ENCODE measurements at regions not wholly inside any gene's neighbourhood (a gene's known extent, or its start where the extent isn't known, plus 50 kb on each side); places are given as distances from the start of the nearest gene placed in this dataset.
"Not testable (repeated sequence)": the region's sequence is repeated elsewhere in the genome, so short reads cannot be mapped to it uniquely, and the experiment has no call there.

DNA sequence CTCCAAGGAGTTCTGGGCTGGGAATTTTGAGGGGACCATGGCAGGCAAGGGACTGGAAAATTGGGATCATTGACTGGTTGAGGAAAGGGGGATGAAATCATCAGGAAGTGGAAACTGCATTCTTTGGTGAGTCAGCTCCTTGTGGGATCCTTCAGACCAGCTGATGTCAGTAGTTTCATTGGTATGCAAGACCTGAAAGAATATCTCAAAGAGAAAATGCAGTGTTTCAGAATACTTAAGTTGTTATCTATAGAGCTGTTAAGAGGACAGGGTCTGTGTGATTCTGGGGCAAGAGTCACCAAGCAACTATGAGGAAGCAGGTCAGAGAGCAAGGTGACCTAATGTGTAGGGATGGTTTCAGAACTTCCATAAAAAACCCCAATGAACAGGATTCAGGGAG, 595.9 kb upstream of the AUTS2 start:
- no peak for DNase-seq (ENCODE audit: low spot score)

- no peak for DNase-seq (ENCODE audit: low spot score)
These were observed 586.1 kb upstream of the AUTS2 start for GRCh38 chr7:69012149-69012548.

DNA sequence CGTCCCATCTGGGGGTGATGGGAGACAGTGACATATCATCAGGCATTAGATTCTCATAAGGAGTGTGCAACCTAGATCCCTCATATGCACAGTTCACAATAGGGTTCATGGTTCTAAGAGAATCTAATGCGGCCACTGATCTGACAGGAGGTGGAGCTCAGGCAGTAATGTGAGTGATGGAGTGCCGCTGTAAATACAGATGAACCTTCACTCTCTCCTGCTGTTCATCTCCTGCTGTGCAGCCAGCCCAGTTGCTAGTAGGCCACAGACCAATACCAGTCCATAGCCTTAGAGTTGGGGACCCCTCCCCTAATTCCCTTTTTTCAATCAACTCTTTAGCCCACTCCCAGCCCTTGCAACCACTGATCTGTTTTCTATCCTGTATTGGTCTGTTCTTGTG, 581.1 kb upstream of the AUTS2 start:
- DNase-seq (ENCODE audit: low spot score), result no peak

DNA sequence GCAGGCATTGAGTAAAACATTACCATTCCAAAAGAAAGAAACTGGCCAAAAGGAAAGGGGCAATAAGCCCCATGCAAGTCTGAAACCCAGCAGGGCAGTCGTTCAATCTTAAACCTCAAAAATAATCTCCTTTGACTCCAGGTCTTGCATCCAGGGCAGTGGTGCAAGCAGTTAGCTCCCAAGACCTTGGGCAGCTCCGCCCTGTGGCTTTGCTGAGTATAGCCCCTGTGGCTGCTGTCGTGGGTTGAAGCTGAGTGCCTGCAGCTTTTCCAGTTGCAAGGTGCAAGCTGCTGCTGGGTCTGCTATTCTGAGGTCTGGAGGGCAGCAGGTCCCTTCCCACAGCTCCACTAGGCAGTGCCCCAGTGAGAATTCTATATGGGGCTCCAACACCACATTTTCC, 580.1 kb upstream of the AUTS2 start:
- no peak for DNase-seq (ENCODE audit: low spot score)

- no peak for DNase-seq (ENCODE audit: low spot score)
These were observed 578.8 kb upstream of the AUTS2 start for GRCh38 chr7:69019437-69019836.

DNA sequence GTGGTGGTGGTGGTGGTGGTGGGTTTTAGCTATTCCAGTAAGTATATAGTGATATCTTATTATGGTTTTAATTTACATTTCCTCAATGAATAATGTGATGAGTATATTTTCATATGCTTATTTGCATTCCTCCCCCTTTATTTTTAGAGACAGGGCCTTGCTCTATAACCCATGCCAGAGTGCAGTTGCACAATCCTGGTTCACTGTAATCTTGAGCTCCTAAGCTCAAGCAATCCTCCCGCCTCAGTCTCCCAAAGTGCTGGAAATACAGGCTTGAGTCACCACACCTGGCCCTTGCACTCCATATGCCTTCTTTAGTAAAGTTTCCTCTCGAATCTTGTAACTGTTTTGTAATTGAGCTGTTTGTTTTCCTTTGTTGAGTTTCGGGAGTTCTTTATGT, 577.7 kb upstream of the AUTS2 start:
- DNase-seq (ENCODE audit: low spot score), result no peak

- DNase-seq (ENCODE audit: low spot score), result no peak
These were observed 573.0 kb upstream of the AUTS2 start for GRCh38 chr7:69025249-69025648.

DNA sequence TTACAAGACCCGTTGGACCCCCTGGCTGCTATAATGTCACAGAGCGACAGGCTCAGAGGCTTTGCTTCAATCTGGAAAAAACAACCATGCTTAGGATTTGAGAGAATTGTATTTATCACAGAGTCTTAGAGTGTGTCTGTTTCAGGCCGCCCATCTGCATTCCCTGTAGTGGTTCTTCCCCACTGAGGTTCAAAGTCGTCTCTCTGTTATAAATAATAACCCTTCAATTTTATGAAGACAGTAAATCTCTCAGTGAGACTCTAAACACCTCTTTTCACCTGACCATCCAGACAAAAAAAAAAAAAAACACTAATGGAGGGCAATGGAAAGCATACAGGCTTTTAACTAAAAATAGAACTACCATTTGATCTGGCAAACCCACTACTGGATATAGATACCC, 565.4 kb upstream of the AUTS2 start:
- DNase-seq (ENCODE audit: low spot score), result no peak

DNA sequence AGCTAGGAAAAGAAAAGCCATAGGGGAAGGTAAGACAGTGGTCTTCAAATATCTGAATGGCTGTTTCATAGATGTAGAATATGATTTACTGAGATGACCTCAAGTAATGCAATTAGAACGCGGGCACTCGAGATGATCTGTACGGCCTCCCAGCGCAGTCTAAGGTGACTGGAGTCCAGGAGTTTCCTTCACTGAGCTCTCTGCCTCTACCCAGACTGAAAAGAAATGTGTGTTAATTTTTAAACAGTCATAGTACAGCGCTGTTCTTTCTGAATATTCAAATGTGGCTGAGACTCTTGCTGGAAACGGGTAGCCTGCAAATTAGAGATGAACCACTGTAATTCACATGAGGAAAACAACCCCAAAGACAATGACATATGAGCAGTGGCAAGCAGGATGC, 562.4 kb upstream of the AUTS2 start:
- DNase-seq (ENCODE audit: low spot score), result no peak

DNA sequence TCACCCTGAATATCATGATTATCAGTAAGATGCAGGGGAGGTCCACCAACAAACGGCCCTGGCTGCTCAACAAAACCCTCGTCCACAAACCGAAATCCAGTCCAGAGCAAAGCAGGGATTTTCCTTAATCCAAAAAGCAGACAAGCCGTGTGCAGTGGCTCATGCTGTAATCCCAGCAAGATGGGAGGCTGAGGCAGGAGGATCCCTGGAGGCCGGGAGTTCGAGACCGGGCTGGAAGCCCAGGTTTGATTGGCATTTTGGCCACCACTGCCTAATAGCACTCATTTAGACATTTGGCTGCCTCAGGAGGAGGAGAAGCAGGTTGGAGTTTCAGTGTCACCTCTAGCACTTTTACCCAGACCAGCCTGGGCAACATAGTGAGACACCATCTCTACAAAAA, 562.0 kb upstream of the AUTS2 start:
- DNase-seq (ENCODE audit: low spot score), result no peak

GRCh38 chr7:69038915-69039314, 559.4 kb upstream of the AUTS2 start:
- no peak for DNase-seq (ENCODE audit: low spot score)

DNA sequence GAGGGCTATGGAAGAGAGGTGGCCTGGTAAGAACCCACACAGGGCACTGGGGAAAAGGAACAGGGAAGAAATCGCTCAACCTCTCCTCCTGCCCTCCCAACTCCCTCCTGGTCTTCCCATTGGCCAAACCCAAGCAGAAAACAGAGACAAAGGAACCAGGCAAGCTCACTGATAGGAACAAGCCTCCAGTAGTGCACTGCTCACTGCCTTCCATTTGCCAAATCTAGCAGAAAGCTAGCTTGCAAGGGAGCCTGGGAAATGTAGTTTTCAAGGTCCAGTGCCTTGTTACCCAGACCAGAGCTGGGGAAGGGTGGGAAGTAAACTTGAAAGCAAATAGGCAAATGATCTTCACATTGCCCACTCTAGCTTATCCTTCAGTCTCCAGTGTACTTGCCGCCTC, 556.1 kb upstream of the AUTS2 start:
- DNase-seq (ENCODE audit: low spot score), result no peak

- no peak for DNase-seq (ENCODE audit: low spot score)
These were observed 551.0 kb upstream of the AUTS2 start for GRCh38 chr7:69047151-69047754.

- no peak for DNase-seq (ENCODE audit: low spot score)
These were observed 548.9 kb upstream of the AUTS2 start for GRCh38 chr7:69049326-69049725.

DNA sequence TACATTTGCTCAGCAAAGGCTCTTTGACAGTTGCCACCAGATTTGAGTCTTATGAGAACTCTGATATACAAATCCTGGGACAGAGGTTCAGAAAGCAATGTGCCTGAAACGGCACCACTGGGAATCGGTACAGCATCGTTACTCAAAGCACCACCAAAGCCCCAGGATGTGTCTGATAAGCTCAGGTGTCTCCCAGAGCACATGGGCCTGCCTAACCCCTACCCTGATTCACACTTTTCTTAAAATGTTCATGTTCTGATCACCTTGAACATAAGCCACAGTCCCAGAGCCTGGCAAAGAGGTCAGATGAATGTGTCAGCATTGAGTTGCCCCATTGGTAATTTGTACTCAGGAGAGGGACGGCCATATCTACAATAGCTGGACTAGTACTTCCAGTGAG, 545.8 kb upstream of the AUTS2 start:
- no peak for DNase-seq (ENCODE audit: low spot score)

DNA sequence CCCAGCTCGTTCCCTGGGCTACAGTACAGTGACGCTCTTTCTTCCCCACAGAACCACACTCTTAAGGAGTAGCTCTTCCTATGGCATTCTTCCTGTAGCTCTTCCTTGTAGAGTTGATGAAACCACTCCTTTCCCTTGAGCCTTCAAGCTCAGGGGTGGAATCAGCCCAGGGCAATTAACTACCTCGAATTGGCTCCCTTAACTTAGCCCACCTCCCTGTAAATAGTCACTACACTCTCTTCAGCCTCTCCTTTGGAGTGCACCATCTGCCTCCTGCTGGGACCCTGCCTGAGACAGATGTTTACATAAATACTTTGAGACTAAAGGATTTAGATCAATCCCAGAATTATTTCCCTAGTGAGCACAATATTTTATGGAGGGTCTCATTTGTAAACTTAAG, 537.8 kb upstream of the AUTS2 start:
- DNase-seq (ENCODE audit: low spot score), result no peak

DNA sequence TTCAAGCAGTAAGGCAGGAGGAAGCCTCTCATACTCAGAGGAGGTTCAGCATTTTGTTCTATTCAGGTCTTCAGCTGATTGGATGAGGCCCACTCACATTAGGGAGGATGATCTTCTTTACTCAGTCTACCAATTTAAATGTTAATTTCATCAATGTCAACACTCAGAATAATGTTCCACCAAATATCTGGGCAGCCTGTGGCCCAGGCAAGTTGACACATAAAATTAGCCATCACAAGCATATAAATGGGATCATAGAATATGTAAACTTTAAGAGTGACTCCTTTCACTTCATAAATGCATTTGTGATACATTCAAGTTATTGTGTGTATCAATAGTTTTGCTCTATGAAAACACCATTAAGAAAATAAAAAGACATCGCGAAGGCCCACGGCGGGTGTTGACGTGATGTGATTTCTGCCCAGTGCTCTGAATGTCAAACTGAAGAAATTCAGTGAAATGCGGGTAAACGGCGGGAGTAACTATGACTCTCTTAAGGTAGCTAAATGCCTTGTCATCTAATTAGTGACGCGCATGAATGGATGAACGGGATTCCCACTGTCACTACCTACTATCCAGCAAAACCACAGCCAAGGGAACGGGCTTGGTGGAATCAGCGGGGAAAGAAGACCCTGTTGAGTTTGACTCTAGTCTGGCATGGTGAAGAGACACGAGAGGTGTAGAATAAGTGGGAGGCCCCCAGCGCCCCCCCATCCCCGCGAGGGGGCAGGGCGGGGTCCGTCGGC, 536.1 kb upstream of the AUTS2 start:
- DNase-seq (ENCODE audit: low spot score), result no peak

DNA sequence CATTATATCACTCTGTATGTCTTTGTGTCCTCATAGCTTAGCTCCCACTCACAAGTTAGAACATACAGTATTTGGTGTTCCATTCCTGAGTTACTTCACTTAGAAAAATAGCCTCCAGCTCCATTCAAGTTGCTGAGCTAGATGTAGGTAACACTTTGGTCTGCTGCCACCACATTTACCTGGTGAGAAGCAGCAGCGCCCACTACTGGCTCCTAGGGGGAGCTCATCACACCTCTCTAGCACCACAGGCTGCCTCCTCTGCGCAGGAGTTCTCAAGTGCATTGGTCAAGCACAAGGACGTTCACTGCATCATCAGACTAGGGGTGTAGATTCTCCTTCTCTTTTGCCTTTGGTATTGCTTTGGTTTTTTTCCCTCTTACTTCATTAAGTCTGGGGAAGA, 530.9 kb upstream of the AUTS2 start:
- no peak for DNase-seq (ENCODE audit: low spot score)

- no peak for DNase-seq (ENCODE audit: low spot score)
These were observed 527.8 kb upstream of the AUTS2 start for GRCh38 chr7:69070476-69070875.

GRCh38 chr7:69076566-69076965, 521.7 kb upstream of the AUTS2 start:
- no peak for DNase-seq (ENCODE audit: low spot score)

DNA sequence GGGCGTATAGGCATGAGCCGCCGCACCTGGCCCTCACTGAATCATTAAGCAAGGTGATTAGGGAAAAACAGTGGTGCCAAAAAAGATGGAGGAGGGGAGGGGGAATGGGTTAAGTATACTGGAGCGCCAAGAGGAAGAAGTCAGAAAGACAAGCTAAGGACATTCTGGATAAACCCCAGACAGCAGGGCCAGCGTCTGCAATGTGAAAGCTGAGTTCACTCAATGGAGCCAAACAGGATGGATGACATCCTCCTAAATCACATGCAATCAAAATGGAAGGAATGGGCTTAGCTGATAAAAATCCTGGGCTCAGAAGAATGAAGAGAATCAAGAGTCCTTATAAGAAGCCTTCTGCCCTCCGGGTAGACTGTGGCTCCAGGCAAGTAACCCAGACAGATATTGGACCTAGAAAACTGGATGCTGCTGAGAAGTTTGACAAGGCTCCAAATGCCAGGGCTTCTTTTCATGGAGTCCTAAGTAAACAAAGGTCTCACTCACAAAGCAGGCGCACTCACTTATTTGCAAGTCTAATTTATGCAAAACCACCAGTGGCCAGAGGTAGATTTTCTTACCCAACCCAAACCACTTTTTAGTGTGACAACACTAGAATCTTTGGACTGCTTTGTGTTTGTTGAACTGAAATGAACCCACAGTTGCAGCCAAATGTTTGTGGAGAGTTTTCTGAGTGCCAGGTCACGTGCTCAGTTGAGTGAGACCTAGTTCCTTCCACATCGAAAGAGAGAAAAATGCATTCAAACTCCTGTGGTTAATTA, 519.1 kb upstream of the AUTS2 start:
- DNase-seq (ENCODE audit: low spot score), result peak; percentile 75

GRCh38 chr7:69087281-69087680, 511.0 kb upstream of the AUTS2 start:
- DNase-seq (ENCODE audit: low spot score), result not testable (repeated sequence)

GRCh38 chr7:69088185-69088584, 510.1 kb upstream of the AUTS2 start:
- DNase-seq (ENCODE audit: low spot score), result no peak

Data from globus pallidus (tissue), 1 donor.